ENCODE measurements at regions not wholly inside any gene's neighbourhood (a gene's known extent, or its start where the extent isn't known, plus 50 kb on each side); places are given as distances from the start of the nearest gene placed in this dataset.

DNA sequence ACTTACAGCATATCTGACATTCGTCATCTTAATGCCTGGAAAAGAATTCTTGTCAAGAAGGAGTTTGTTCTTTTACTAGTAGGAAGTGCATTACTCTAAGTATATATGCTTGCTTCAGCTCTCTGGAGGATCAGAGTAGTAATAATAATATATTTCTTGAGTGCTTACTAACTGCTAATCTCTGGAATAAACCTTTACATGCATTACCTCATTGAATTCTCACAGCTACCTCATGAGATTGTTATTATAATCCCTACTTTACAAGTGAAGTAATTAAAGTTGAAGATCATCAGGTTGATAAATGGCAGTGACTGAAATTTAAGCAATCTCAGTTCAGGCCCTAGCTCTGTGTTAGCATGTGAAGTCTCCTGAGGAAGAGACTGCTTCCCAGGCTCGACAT, 115.0 kb upstream of the PDE5A start:
- DNase-seq = no peak

- DNase-seq = no peak
Measured at GRCh38 chr4:119739796-119740195, 111.2 kb upstream of the PDE5A start.

- no peak for DNase-seq
Measured at GRCh38 chr4:119738901-119739300, 110.3 kb upstream of the PDE5A start.

- DNase-seq = no peak
Measured at GRCh38 chr4:119736559-119736958, 108.0 kb upstream of the PDE5A start.

- DNase-seq = peak; percentile 84
Measured at GRCh38 chr4:119735165-119735651, 106.6 kb upstream of the PDE5A start.

GRCh38 chr4:119733431-119733830, 104.8 kb upstream of the PDE5A start:
- DNase-seq = no peak

DNA sequence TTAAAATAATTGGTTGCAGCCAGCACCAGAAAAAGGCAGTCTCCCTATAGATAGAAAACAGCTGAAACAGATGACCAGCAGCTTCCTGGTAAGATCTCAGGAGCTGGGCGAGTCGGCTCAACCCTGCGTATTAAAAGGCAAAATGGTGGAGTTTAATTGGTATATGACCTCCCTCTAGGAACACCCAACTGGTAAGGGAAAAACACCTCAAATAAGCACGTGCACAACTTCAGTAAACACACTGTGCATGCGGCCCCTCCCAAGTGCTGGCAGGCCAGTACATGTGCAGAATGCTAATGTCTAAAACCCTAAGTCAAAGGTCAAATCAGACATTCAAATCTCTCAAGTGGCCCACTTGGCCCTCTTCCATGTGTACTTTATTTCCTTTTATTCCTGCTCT, 103.2 kb upstream of the PDE5A start:
- no peak for DNase-seq

- DNase-seq = no peak
Measured at GRCh38 chr4:119731146-119731742, 102.6 kb upstream of the PDE5A start.

GRCh38 chr4:119730671-119730950, 102.0 kb upstream of the PDE5A start:
- DNase-seq = no peak

DNA sequence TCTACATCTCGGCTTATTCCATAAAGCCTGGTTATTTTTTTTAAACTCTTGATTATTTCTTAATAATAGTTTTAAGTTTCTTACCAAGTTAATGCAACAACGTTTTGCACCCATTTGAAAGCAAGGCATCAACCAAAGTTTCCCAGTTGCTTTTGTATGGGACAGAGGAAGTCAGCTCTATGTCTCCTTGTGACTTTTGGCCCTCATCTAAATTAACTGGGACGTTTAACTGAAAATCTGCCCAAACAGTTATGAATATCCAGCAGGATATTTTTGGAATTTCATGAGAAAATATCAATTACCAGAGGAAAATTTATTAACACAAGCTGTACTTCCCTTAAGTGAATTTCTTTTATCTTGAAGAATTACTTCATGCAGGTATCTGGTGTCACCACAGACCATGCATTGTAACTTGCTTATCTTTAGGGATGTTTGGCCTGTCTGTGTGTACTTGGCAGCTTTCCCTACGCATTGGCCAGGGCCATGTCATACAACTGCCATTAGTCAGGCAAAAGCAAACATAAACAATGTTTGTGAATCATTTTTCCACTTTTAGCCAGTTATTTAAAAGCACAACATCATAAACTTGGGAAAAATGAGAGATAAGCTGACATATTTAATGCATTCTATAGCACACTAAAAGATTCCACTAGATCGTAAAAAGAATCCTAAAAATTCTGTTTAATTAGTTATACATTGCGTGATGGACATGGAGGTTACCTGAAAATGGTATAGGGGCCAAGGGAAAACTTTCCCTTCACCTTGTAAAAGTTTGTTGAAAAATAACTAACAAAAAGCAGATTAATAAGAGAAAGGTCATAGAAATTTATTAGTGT, 101.4 kb upstream of the PDE5A start:
- DNase-seq = peak; percentile 64

DNA sequence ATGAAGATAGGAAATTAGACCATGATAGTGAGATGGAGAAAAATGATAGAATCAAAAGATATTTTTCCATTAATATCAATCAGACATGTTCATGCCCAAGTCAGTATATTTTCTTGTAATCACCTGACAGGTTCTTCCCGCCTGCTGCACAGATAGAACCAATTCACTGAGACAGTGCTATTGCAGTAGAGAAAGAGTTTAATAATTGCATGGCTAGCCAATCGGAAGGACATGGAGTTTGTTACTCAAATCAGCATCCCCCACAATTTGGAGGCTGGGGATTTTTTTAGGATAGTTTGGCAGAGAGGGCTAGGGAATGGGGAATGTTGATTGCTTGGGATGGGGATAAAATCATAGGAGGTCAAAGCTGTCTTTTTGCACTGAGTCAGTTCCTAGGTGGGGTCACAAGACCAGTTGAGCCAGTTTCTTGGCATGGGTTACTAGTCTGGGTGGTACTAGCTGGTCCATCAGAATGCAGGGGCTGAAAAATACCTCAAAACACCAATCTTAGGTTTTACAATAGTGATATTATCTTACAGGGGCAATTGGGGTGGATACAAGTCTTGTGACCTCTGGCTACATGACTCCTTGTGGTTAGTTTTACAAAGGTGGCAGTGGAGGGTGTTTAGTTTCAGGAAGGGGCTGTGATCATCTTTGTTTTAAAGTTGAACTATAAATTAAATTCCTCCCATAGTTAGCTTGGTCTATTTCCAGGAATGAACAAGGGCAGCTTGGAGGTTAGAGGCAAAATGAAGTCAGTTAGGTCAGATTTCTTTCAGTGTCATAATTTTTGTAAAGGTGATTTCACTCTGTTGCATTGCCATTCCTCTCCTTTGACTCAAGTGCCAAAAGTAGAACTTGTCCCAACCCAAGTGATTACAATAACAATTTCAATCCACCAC, 100.3 kb upstream of the PDE5A start:
- no peak for DNase-seq

DNA sequence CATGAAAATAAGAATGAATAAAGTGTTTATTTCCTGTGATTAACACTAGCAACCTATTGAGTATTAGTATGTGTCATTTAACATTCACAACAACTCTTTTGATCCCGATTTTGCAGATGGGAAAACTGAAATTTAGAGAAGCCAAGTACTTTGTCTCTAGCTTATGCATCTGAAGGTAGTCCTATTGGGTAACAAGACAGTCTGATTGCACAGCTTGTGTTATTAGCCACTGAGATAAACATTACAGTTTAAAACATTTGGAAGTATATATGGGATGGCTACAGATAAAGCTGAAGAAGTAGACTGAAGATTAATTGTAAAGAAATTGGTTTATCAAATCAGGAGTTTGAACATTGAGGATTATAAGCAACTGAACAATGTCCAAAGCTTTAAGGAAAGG, 99.6 kb upstream of the PDE5A start:
- DNase-seq = no peak

GRCh38 chr4:119726505-119726904, 97.9 kb upstream of the PDE5A start:
- DNase-seq = no peak

- DNase-seq = no peak
Measured at GRCh38 chr4:119725688-119726330, 97.2 kb upstream of the PDE5A start.

- no peak for DNase-seq
Measured at GRCh38 chr4:119725011-119725410, 96.4 kb upstream of the PDE5A start.

DNA sequence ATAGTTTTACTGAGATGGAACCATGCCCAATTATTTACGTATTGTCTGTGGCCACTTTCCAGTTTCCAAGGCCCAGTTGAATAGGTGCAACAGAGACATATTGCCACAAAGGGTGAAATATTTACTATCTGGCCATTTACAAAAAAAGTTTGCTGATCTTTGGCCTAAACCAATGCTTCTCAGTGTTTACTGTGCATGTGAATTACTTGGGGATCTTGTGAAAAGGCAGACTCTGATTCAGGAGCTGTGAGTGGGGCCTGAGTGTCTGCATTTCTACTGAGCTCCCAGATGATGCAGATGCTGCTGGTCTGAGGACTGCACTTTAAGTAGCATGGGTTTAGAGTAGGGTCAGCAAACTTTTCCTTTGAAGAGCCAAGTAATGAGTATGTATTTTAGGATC, 94.1 kb upstream of the PDE5A start:
- no peak for DNase-seq

DNA sequence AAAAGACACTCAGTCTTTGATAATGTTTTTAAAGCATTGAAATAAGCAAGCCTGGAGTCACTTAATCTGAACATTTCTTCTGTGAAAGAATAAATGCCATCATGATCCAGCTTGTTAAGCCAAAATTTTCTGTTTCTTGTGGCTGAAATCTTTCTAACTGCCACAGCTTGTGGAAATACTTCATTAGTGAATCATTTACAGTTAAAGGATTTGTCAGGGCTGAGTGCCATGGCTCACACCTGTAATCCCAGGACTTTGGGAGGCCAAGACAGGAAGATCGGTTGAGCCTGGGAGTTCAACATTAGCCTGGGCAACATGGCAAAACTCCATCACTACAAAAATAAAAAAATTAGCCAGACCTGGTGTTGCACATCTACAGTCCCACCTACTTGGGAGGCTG, 93.3 kb upstream of the PDE5A start:
- no peak for DNase-seq

DNA sequence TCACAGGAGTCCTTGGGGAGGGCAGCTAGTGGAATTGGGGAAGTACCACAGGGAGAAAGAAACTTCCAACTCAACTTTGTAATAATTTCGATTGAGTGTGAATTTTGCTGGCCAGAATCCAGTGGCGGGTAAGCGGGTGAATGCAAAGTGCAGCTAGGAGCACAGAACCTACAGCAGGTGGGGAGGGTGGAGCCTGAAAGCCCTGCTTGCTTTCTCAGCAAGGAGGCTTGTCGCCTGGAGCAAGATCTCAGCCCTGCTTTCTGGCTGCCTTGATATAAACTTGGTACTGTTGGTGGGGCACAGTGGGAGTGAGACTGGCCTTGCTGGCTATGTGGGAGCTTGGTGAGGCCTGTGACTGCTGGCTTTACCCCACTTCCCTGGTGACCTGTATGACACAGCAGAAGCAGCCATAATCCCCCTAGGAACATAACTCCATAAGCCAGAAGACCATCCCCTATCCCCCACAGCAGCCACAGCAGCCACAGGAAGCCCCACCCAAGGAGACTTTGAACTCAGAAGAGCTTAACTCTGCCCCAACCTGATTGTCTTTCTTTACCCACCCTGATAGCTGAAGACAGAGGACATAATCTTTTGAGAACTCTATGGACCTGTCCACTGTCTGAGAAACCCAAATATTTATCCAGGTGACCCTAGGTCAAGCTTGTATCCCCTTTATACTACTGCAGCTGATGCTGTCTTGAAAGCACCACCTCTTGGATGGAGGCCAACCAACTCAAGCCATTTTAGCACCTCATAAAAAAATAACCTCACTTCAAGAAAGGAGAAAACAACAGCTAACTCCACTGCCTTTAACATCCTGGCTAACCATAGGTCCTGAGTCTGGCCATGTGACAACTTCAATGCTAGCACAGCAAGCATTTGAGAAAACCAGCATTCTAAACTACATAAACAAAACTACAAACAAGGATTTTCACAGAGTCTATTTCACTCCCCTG, 87.2 kb upstream of the PDE5A start:
- no peak for DNase-seq

DNA sequence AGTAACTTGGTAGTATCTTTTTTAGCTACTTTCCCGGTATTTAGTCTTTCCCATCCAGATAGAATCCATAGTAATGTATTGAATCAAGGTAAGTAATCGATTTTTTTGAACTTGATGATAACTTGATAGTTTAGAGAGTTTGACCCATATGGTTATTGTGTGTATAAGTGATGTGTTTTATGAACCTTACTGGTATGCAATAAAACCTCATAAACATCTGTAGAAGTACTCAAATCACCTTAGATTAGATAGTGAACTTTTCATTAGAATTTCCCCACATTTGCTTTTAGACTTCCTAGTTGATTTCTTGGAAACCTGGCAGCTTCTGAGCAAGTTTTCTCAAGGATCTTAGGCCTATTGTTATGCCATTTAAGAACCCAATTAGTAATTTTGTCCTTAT, 80.8 kb upstream of the PDE5A start:
- DNase-seq = no peak

- DNase-seq = no peak
Measured at GRCh38 chr4:119707336-119707735, 78.7 kb upstream of the PDE5A start.

GRCh38 chr4:119706804-119707203, 78.2 kb upstream of the PDE5A start:
- no peak for DNase-seq

DNA sequence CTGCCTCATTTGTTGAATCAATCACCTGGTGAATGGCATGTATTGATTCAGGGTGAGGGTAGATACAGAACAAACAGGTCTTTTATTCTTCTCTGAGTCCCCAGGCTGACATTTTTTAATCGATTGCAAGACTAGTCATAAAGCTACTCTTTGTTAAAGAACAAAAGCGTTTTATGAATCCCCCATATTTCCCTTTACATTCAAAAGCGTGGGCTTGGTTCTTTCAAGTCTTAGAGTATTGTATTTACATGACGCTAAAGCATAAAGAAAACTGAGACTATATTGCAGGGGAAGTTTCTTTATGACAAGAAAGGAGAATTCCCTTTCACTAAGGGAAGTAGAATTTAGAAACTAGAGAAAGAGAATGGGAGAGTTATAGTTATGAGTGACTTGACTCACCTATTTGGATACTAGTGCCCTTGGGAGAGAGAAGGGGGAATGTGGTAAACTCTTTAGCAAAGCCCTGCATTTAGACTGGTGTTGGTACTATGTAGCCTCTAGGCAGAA, 69.3 kb upstream of the PDE5A start:
- DNase-seq = no peak

Data from amniotic stem cell (primary cell).